GM18505 (cell line): ENCODE measurements at regions not wholly inside any gene's neighbourhood (a gene's known extent, or its start where the extent isn't known, plus 50 kb on each side); places are given as distances from the start of the nearest gene placed in this dataset.

ENCODE experiments used
- ATAC-seq: cut with Tn5 transposase; IDR thresholded peaks from one replicate; pipeline ENCODE4 v1.9.1; 2021; ENCODE audit not compliant: unreplicated experiment
- POLR2A ChIP-seq: IDR thresholded peaks from 4 replicates; pipeline ENCODE4 v1.6.1; 2011; ENCODE audit warnings: borderline replicate concordance; ENCODE audit not compliant: insufficient read depth, insufficient read length; ENCODE audit errors: extremely low read depth

DNA sequence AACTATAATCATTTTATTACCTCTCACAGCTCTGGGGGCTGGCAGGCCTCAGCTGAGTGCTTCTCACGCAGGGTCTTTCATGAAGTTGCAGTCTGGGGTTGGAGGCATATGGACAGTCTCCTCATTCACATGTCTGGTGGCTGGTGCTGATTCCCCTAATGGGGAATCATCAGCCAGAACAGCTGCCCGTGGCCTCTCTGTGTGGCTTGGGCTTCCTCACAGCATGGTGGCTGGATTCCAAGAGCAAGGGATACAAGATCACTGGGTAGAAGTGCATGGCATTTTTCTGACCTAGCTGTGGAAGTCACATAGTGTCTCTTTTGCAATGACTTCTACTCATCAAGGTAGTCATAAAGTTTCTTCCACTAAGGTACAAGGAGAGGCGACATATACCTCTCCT lies 59.0 kb upstream of the LAPTM4A start:
- TF ChIP-seq POLR2A, result no peak
- ATAC-seq, result no peak

DNA sequence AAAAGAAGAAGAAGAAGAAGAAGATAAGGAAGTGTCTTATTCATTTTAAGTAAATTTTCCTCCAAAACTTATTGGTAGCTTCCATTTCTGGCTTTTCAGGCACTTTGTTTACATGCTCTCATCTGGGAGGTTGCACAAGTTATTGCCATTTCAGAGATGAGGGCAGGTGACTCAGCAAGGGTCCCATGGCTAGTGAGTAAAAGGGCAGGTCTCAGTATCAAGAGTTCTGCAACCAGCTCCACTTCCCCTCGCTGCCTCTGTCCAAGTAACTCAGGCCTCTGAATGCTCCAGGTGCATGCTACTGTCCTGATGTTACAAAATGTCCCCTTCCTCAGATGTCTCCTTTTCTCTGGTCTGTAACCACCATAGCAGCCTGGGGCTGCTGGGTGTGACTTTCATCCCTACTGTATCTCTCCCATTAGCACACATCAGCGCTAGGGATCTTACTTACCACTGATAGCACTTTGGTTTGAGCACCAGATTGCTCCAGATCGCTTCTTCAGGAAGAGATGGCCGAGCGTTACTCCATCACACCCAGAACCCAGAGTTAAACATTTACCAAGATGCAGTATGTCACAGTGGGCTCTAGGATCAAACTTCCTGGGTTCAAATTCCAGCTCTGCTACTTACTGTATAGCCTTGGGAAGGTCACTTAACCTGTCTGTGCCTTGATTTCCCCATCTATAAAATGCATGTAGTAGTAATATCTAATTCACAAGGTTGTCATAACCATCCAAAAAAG lies 57.4 kb upstream of the LAPTM4A start:
- ATAC-seq, result no peak
- no peak for TF ChIP-seq POLR2A

DNA sequence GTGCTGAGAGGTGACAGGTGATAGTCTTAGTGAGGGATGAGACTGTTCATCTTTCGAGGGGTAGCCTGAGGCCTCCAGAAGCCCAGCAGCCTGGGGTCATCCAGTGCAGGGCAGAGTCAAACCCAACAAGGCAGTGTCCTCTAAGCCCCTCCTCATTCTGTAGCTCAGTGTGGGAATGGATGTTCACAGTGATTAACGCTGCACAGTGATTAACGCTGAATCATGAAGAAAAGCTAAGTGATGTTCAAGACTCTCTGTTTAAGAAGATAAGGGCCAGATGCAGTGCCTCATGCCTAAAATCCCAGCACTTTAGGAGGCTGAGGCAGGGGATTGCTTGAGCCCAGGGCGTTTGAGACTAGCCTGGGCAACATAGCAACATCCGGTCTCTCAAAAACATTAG lies 56.3 kb upstream of the LAPTM4A start:
- no peak for ATAC-seq
- TF ChIP-seq POLR2A, result no peak

DNA sequence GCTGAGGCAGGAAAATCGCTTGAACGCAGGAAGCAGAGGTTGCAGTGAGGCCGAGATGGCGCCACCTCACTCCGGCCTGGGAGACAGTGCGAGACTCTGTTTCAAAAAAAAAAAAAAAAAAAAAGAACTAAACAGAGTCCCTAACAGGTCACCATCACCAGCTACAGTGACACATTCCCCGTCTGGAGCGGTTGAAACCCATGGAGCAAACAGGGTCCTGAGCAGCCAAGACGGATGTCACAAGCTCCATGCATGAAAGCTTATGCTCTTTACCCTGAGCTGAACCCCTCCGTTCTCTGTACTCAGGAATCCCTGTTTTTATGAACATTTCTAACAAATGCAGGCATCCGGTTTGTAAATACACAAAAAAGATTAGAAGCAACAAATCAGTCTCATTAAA lies 55.9 kb upstream of the LAPTM4A start:
- ATAC-seq, result no peak
- no peak for TF ChIP-seq POLR2A

- ATAC-seq, result no peak
- no peak for TF ChIP-seq POLR2A
Measured at GRCh38 chr2:20106746-20107145, 55.3 kb upstream of the LAPTM4A start.

GRCh38 chr2:20104900-20105545 lies 53.6 kb upstream of the LAPTM4A start:
- no peak for TF ChIP-seq POLR2A
- no peak for ATAC-seq

DNA sequence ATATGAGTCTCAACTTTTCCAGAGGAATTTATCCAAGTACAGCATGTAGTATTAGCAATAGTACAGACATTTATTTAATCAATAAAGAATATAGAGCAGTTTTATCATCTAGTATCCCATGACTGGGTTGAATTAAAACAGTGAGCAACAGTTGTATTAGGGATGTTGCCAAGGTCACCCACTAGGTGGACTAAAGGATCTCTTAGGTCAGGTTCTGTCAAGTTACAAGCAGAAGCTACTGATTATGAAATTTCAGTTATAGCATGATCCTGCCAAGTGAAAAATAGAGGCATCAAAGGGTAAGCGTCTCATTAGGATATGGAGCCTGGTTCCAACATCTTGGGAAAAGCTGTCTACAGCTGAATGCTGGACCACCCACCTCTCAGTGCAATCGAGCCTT lies 52.1 kb upstream of the LAPTM4A start:
- no peak for ATAC-seq
- TF ChIP-seq POLR2A, result no peak
